ENCODE measurements at regions not wholly inside any gene's neighbourhood (a gene's known extent, or its start where the extent isn't known, plus 50 kb on each side); places are given as distances from the start of the nearest gene placed in this dataset.

GRCh38 chr13:111906816-111907215 is 160.1 kb upstream of the SOX1 start:
- Mint-ChIP-seq H3K36me3 (ENCODE audit: low read depth) (no peaks in the 10 kb centered on the region), H3K4me1 (no peaks in the 10 kb centered on the region), H3K9me3 (peaks cover 3% of the 10 kb centered on the region), H3K4me3 (no peak overlapping the region), H3K27me3 (no peaks in the 10 kb centered on the region), H3K27ac (no peak overlapping the region)
- TF ChIP-seq CTCF (IDR thresholded peaks at IDR 0.05): no peak
- CTCF ChIA-PET: no interaction called here
- intact Hi-C loops (cut with micrococcal nuclease): no loop called here
- DNase-seq (no peak), ATAC-seq (ENCODE audit: low read depth) (no peak)
- POLR2A ChIA-PET: no interaction called here

GRCh38 chr13:111907341-111907880 is 159.5 kb upstream of the SOX1 start:
- Mint-ChIP-seq H3K4me1 (no peaks in the 10 kb centered on the region), H3K27me3 (no peaks in the 10 kb centered on the region), H3K27ac (no peak overlapping the region), H3K36me3 (ENCODE audit: low read depth) (no peaks in the 10 kb centered on the region), H3K4me3 (no peak overlapping the region), H3K9me3 (peaks cover 3% of the 10 kb centered on the region)
- ATAC-seq (ENCODE audit: low read depth): no peak
- ChIA-PET POLR2A (no interaction called here), CTCF (no interaction called here)
- no peak for TF ChIP-seq CTCF (IDR thresholded peaks at IDR 0.05)
- no peak for DNase-seq
- intact Hi-C loops (cut with micrococcal nuclease): no loop called here

GRCh38 chr13:111908361-111908760 is 158.6 kb upstream of the SOX1 start:
- no peak for ATAC-seq (ENCODE audit: low read depth)
- Mint-ChIP-seq H3K4me1 (no peaks in the 10 kb centered on the region), H3K9me3 (peaks cover 3% of the 10 kb centered on the region), H3K27ac (no peak overlapping the region), H3K27me3 (no peaks in the 10 kb centered on the region), H3K4me3 (no peak overlapping the region), H3K36me3 (ENCODE audit: low read depth) (no peaks in the 10 kb centered on the region)
- no peak for DNase-seq
- POLR2A ChIA-PET: no interaction called here
- intact Hi-C loops (cut with micrococcal nuclease): no loop called here
- TF ChIP-seq CTCF (IDR thresholded peaks at IDR 0.05): no peak
- CTCF ChIA-PET: no interaction called here

- ChIA-PET POLR2A (no interaction called here), CTCF (no interaction called here)
- no peak for TF ChIP-seq CTCF (IDR thresholded peaks at IDR 0.05)
- DNase-seq (no peak), ATAC-seq (ENCODE audit: low read depth) (no peak)
- no peak overlapping the region for H3K4me3 Mint-ChIP-seq
- H3K9me3 Mint-ChIP-seq: peaks cover 3% of the 10 kb centered on the region
- H3K36me3 Mint-ChIP-seq (ENCODE audit: low read depth): no peaks in the 10 kb centered on the region
- intact Hi-C loops (cut with micrococcal nuclease): no loop called here
- no peaks in the 10 kb centered on the region for H3K4me1 Mint-ChIP-seq
- H3K27ac Mint-ChIP-seq: no peak overlapping the region
- H3K27me3 Mint-ChIP-seq: no peaks in the 10 kb centered on the region
Observed at GRCh38 chr13:111908981-111909380, 158.0 kb upstream of the SOX1 start.

- intact Hi-C loops (cut with micrococcal nuclease): no loop called here
- POLR2A ChIA-PET: no interaction called here
- H3K9me3 Mint-ChIP-seq: peaks cover 3% of the 10 kb centered on the region
- H3K36me3 Mint-ChIP-seq (ENCODE audit: low read depth): no peaks in the 10 kb centered on the region
- H3K27ac Mint-ChIP-seq: no peak overlapping the region
- no peaks in the 10 kb centered on the region for H3K4me1 Mint-ChIP-seq
- H3K27me3 Mint-ChIP-seq: no peaks in the 10 kb centered on the region
- CTCF ChIA-PET: no interaction called here
- DNase-seq (no peak), ATAC-seq (ENCODE audit: low read depth) (no peak)
- TF ChIP-seq CTCF (IDR thresholded peaks at IDR 0.05): no peak
- no peak overlapping the region for H3K4me3 Mint-ChIP-seq
Observed at GRCh38 chr13:111909501-111909900, 157.4 kb upstream of the SOX1 start.
